COLO668 (cell line): ENCODE measurements at regions not wholly inside any gene's neighbourhood (a gene's known extent, or its start where the extent isn't known, plus 50 kb on each side); places are given as distances from the start of the nearest gene placed in this dataset.

Experiments
- DNase-seq: peaks from one replicate; lab custom pipeline; 2025; ENCODE audit not compliant: unreplicated experiment; lab: John Stamatoyannopoulos, UW

DNA sequence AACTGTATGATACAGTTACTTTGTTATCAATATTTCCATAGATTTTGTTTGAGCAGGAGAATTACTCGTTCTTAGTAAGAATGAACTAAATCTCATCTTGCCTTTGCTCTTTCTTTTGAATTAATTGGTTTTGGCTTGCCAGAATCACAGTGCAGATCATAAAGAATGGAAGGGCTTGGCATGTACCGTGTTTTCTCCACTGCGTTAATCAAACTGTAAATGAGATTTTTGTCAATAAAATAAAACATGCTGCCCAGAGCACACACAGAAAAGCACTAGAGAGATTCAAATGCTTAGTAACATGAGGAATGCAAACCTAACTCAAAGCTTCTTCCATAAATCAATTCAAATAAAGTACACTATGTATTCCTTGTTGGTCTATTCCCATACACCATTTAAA, 229.6 kb upstream of the CDH2 start:
- DNase-seq = no peak

GRCh38 chr18:28404694-28405093, 227.8 kb upstream of the CDH2 start:
- no peak for DNase-seq

GRCh38 chr18:28399781-28400362, 222.9 kb upstream of the CDH2 start:
- DNase-seq = no peak

DNA sequence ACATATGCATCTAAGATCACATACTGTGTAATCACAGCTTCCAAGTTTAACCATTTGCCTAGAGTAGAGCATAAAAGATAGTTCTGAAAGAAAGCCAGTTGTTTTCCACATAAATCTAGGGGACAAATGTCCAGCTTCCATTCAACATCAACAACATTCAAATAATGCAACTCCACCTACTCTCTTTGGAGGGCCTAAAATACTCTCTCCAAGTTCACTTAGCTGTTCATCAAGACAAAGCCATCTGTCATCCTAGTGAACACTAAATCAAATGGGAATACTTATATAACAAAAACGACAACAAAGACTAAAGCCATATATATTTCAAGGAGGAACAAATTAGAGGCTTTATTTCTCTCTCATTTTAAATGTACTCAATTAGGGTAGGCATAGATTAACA, 221.5 kb upstream of the CDH2 start:
- DNase-seq = no peak

DNA sequence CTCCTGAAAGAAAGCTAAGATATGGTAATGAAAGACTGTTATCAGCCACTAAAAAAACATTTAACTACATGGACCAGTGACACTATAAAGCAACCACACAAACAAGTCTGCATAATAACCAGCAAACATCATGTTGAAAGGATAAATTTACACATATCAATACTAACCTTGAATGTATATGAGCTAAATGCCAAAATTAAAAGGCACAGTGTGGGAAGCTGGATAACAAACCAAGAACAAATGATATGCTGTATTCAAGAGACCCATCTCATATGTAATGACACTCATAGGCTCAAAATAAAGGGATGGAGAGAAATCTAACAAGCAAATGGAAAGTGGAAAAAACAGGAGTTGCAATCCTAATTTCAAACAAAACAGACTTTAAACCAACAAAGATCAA, 213.1 kb upstream of the CDH2 start:
- DNase-seq = no peak

GRCh38 chr18:28382215-28382879, 205.4 kb upstream of the CDH2 start:
- no peak for DNase-seq

- DNase-seq = no peak
These were observed 195.3 kb upstream of the CDH2 start for GRCh38 chr18:28372186-28372585.

DNA sequence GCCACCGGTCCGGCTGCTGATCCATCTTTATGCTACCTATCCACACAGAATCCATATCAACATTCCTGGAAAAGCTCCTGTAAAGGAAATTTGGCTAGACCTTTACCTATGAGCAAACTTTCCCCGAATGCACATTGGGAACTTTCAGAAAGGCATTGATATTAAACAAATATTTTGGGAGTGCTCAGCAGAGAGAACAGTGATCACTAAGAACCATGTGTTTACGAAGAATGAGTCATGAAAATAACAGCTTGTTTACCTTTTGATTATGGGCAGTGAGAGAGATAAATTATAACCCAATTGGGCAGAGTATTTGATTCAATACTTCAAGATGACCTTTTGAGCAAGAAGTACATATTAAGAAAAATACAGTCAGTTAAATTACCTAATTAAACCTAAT, 189.7 kb upstream of the CDH2 start:
- DNase-seq = no peak

DNA sequence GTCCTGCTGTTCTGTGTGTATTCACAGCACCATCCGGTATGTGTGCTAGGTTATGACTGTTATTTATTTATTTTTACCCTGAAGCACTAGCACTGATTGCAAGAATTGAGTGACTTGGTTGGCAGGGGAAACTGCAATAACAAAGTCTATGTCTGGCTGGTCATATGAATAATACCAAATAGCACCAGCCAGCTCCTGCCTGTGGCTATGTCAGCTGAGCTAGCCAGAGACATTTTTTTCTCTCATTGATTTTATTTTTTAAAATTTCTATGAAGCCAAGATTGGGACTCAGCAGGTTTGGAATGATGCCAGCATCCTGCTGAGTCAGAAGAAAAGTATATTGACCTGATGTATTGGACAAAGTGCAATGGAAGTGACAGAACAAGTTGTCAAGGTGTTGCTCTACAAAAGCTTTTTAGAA, 188.5 kb upstream of the CDH2 start:
- no peak for DNase-seq

GRCh38 chr18:28363124-28363523, 186.2 kb upstream of the CDH2 start:
- no peak for DNase-seq

DNA sequence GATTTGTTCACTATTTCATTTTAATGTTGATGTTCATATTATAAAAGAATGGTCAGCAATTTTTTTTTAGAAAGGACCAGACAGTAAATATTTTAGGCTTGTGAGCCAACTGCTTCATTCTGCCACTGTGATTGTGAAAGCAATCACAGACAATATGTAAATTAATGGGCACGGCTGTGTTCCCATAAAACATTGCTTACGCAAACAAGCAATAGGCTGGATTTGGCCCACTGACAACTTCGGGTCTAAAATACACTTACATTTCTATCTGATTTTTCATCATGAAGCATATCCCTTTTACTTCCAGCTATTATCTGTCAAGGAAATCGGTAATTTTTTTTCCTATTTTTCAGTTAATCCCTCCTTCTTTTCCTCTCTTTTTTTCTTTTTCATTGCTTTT, 182.2 kb upstream of the CDH2 start:
- no peak for DNase-seq

DNA sequence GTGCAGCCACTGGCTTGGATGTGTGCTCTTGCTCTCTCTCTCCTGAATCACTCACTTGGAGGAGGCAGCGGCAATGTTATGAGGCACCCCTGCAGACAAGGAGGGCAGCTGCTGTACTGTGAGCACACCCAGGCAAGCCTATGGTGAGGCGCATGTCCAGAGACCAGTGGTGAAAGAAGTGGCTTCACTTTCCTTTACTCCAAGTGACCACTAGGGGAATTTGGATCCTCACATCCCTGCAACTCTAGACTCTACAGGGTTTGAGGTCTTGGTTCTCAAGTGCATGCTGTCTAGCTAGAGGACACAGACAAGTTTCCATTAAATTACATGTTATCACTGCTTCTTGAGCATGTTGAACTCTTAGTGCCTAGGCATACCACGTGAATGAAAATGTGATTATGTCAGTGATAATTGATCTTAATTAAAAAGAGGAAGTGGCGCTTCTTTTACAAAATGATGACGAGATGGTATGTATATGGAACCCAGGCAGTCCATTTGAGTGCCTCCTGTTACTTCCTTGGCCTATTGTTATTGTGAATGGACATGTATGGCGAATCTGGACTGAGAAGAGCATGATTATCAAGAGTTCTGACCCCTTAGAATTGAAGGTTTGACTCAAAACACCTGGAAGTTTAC, 181.0 kb upstream of the CDH2 start:
- DNase-seq = no peak

DNA sequence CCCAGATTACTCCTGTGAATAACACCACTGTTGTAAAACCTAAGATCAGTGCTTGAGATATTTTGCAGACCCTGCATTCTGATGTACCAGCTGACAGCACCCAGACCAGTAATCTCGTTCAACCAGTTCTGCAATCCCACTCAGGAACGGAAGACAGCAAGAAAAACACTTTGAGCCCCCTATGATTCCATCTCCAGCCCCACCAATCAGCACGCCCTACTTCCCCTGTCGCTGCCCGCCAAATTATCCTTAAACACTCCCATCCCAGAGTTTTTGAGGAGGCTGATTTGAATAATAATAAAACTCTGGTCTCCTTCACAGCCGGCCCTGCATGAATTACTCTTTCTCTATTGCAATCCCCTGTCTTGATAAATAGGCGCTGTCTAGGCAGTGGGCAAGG, 173.9 kb upstream of the CDH2 start:
- DNase-seq = no peak

- DNase-seq = no peak
These were observed 165.3 kb upstream of the CDH2 start for GRCh38 chr18:28342231-28342630.

- no peak for DNase-seq
These were observed 161.4 kb upstream of the CDH2 start for GRCh38 chr18:28338316-28338715.

DNA sequence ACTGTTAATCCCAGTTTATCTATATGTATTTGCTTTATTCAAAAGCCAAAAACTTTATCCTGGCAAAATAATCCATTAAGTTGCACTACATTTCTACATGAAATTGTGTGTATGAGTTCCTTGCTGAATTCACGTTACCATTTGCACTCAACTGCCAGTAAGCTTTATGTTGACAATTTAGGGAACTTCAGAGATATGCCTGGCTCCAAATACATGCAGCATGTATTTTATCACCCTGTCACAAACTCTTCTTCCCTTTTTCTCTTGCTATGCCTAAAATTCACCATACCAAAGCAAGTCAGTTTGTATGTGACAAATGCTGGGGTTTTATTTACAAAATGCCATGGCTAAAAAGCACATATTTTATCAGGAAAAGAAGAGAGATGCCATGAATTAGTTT, 157.6 kb upstream of the CDH2 start:
- DNase-seq = no peak

DNA sequence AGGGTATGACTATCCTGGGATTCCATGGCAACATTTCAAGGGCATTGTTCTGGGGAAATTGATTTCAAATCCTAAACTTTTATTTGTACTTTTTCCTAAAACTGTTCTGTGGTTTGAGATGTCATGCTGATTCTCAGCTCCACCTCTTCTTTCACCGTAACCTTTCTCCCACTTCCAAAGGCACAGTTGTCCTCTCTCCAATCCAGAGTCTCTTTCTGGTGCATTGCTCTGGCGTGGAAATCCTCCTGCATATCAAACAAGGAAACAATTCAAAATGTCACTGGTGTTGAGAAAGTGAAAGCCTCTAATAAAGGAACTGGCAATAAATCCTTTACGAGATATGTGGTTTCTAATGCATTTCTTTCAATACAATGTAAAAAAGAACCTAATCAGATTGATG, 155.1 kb upstream of the CDH2 start:
- no peak for DNase-seq

DNA sequence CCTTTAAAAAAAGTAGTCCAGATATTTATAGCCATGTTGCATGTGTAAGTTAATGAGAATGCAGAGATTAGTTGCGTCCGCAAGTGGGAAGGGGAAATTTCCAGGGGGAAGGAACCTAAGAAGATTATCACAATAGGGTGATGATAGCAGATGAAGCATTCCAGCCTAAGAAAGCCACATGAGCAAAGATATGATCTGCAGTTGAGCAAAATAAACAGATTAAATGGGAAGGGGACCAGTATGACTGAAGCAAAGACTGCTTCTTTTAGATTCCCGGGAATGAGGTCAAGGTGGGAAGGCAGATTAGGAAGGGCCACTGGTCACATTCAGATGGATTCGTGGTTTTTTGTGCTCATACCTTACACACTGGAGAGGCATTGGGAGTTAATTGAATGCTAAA, 154.6 kb upstream of the CDH2 start:
- no peak for DNase-seq

GRCh38 chr18:28313602-28314001, 136.7 kb upstream of the CDH2 start:
- no peak for DNase-seq

DNA sequence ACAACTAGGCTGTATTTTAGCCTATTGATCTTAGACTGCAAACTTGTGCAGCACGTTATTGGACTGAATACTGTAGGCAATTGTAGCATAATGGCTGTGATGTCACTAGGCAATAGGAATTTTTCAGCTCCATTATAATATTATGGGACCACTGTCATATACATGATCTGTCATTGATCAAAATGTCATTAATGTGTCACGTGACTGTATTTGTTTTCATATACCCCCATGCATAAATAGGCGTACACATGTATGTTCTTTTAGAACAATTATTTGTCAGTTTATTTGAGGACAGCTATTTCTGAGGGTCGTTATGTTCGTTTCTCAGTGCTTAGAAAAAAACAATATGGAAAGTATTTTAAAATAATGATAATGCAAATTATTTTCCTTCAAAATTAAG, 111.9 kb upstream of the CDH2 start:
- no peak for DNase-seq

DNA sequence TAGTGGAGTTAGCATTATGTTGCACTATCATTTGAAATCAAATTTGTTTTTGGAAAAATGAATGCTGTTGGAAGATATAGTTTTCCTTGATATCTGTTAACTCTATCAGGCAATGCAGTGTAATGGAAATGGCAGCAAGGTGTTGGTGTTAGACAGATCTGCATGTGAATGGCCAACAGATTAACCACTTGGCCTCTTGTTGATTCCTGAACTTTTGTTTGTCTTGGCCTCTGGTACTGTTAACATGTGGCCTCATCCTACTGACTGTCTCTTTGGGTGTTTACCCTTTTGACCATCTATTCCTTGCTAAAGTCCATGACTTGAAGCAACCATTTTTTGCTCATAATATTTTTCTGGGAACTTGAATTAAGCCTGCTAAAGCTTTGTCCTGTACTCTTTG, 110.2 kb upstream of the CDH2 start:
- DNase-seq = no peak

DNA sequence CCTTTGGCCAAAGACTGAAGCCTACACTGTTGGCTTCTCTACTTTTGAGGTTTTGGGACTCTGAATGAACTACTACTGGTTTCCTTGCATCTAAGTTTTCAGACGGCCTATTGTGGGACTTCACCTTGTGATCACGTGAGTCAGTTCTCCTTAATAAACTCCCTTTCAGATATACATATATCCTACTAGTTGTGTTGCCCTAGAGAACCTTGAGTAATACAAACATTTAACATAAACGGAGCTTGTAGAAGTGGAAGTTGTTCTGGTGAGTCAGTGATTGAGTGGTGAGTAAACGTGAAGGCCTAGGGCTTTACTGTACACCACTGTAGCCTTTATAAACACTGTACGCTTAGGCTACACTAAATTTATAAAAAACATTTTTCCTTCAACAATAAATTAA, 107.2 kb upstream of the CDH2 start:
- no peak for DNase-seq

- no peak for DNase-seq
These were observed 104.5 kb upstream of the CDH2 start for GRCh38 chr18:28281400-28281799.
